RPMI8226 (cell line): ENCODE measurements at regions not wholly inside any gene's neighbourhood (a gene's known extent, or its start where the extent isn't known, plus 50 kb on each side); places are given as distances from the start of the nearest gene placed in this dataset.
"Not testable (repeated sequence)": the region's sequence is repeated elsewhere in the genome, so short reads cannot be mapped to it uniquely, and the experiment has no call there.

Experiments used
- DNase-seq: peaks from one replicate; pipeline ENCODE4 v3.0.0-alpha.2; 2015

DNA sequence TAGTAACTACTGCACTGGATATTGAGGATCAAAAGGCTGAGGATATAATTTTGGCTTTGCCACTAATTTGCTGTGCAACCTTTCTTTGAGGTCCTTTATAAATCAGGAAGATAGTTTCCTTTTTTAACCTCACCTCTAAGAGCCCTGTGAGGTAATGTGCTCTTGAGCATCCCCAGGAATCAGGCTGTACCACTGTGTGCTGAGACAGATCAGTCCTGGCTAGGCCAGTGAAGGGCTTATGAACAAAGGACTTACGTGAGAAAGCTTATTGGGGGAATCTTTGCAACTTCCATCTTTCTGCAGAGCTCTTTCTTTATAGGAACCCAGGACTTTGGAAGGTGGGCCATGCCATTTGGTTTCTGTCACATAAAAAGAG lies 188.9 kb downstream of the SIPA1L2 start:
- DNase-seq, result no peak

DNA sequence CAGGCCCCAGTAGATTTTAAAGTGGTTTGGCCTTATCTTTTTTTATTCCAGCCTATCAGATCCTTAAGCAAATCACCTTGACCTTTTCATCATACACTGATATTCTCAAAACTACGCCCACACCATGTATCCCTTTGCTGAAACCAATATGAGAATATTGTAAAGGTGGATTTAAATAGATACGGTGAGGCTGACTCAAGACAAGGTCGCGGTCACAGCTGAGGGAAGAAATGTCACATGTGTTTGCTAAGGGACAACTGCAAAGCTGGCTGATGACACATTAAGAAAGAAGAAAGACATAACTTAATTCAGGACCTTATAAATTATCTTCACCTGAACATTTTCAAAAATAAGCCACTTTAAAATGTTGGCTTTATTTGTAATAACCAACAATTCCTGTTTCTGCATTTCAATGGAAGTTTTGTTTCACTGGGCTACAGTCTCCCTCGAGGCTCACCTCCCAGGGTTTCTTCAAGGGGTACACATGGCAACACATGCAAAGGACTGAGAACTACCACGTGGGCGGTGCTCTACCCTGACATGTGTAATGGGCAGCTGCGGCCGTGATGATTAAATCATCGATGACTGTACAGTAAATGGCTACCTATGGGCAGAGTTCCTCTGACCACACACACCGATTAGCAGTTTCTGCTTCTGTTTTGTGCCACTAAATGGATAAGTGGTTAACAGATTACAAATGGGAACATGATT lies 189.5 kb downstream of the SIPA1L2 start:
- no peak for DNase-seq

DNA sequence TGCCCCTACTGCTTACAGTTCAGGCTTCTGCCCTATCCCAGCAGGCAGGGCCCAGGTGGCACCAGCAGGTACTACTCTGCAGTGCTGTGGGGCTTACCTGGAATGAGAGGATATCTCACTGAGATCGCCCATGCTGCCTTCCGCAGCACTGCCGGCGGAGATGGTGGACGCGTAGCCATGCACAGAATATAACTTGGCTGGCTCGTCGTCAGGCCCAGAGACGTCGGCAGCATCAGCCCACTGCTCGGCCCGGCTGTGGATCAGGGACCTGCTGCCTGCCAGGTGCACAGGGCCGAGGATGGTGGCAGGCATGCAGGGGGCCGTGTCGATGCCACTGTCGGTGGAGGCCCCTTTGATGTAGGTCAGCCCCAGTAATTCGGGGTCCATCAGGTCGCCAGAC lies 190.9 kb downstream of the SIPA1L2 start:
- DNase-seq, result no peak

DNA sequence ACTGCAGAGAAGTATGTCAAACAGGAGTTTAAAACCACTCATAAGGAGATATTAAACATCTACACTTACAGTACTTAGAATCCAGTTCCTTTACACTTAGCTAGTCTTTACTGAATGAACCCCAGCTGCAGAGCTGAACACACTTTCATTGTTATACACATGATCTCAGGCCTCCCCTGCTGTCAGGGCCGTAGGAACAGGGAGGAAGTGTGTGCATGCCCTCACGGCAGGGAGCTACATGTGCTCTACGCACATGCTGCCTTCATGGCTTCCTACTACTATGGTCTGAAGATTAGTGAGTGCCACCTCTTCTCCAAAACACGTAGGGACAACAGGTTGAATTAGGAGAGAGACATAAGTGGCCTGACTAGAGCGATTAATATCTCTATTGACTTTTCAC lies 191.5 kb downstream of the SIPA1L2 start:
- peak; percentile 59 for DNase-seq

GRCh38 chr1:232437510-232437909 lies 192.4 kb downstream of the SIPA1L2 start:
- DNase-seq, result peak; percentile 45

- DNase-seq, result no peak
Measured at GRCh38 chr1:232435729-232436128, 194.2 kb downstream of the SIPA1L2 start.

- DNase-seq, result peak; percentile 86
Measured at GRCh38 chr1:232432313-232432712, 197.6 kb downstream of the SIPA1L2 start.

DNA sequence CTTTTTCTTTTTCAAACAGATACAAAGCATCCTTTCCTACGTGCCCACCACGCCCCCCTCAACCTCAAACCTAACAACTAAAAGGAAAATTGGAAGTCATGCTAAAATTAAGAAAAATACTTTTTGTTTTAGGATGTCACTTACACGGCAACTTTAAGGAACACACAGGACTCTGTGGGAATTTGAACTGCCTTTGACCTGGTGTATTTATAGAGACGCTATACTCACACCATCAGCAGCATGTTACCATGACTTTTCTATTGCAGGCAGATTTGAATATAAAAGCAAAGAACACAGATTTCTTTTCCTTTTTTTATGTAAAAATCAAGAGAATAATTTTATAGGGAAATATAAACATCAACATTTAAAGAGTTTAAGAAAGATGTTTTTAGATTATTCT lies 198.2 kb downstream of the SIPA1L2 start:
- peak; percentile 42 for DNase-seq

DNA sequence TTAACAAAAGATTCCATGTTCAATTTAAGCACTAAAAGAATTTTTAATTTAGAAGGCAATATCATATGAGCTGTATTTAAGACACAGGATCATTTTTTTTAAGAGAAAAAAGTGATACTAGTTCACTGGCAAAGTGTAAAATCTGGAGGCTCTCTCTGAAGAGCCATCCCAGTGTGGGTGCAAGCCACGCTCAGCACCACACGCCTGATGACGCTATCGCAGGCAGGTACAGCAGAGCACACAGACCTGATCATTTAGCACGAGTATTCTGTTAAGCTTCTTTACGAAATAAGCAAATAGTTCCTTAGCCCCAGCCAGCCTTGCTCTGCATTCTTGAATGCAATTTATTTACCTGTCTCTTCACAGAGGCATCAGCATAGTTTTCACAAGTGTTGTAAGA lies 198.6 kb downstream of the SIPA1L2 start:
- DNase-seq, result no peak

GRCh38 chr1:232430467-232430866 lies 199.5 kb downstream of the SIPA1L2 start:
- DNase-seq, result no peak

DNA sequence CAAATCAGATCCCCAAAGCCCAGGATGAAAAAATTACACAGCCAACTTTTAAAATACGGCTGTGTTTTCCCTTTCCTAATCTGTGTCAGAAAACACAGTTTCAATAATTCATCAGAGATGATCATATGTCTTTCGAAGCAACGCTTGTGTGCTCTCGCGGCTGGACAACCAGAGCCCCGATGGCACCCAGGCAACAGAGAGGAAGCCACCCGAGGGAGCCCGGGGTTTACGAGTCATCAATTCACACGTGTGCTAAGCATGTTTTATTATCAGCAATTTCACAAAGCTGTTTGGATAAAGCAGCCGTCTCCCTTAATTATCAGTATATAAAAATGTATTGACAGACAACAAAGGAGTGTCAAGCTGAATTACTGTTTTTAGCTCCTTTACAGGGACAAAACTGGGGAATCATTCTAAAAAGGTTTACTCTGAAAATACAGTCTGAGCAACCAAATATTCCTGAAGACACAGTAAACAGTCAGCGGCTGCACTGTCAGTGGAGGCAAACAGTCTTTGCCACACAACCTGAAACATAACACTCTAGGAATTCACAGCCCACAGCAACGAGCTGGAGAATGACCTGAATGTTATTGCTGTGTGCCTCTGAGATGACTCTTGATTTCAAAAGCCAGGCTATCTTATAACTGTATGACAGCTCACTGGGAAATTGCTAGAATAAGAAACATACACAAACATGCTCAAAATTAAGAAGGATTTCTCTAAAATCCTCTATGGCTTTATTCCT lies 201.0 kb downstream of the SIPA1L2 start:
- DNase-seq, result no peak

DNA sequence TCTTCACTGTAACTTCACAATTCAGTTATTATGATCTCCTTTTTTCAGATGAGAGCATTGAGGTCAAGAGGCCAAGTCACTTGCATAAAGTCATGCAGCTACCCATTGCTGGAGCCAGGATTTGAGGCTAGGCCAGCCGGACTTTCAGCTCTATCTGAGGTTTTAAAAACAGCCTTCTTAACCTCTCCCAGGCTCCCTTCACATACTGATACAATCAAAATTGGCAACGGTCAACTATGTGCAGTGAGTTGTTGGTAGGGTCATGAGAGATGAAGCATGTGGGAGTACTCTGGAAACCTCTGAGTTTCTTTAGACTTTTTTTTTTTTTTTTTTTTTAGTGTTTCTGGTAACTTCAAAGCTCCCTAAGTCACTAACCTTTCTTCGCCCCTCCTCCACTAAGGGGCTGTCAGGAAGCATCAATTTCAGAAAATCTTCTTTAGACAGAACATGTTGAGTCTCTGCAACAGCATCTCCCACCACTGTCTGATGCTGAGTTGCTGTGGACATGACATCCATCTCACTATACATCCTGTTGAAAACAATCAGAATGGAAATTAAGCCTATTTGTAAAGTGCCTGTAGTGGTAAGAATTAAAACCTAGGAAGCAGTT lies 201.8 kb downstream of the SIPA1L2 start:
- no peak for DNase-seq

GRCh38 chr1:232426801-232427200 lies 203.1 kb downstream of the SIPA1L2 start:
- no peak for DNase-seq

- no peak for DNase-seq
Measured at GRCh38 chr1:232425421-232425820, 204.5 kb downstream of the SIPA1L2 start.

GRCh38 chr1:232423591-232423990 lies 206.3 kb downstream of the SIPA1L2 start:
- DNase-seq, result no peak

DNA sequence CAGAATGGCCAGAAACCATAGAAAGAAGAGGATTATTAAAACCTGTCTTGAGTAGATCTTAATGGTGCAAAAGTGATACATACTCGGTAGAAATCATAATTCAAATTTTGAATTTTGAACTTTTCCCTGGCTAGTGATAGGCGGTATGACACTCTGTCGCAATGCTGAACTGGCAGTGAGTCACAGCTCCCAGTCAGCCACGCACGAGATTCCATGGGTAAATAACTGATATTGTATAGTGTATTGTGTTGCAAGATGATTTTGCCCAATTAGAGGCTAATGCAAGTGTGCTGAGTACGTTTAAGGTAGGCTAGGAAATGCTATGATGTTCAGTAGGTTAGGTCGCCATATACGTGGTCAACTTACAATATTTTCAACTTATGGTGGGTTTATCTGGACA lies 207.0 kb downstream of the SIPA1L2 start:
- no peak for DNase-seq

DNA sequence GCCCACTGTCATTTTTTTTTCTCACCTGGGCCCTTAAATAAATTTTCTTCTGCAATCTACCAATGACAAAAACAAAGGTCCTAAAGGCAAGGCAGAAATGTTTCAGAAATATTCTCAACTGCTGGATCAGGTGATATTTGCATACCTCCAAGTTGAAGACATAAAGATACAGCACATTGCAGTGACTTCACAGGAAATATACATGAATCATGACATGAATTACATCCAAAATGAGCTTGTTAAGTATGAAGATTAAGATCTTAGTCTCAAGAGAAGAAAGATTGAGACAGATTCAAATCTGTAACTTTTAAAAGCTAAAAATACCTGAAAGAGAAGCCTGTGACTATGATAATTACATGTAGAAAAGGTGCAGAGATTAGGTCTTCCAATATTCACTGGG lies 207.8 kb downstream of the SIPA1L2 start:
- DNase-seq, result no peak

- DNase-seq, result peak; percentile 91
Measured at GRCh38 chr1:232421143-232421796, 208.7 kb downstream of the SIPA1L2 start.

DNA sequence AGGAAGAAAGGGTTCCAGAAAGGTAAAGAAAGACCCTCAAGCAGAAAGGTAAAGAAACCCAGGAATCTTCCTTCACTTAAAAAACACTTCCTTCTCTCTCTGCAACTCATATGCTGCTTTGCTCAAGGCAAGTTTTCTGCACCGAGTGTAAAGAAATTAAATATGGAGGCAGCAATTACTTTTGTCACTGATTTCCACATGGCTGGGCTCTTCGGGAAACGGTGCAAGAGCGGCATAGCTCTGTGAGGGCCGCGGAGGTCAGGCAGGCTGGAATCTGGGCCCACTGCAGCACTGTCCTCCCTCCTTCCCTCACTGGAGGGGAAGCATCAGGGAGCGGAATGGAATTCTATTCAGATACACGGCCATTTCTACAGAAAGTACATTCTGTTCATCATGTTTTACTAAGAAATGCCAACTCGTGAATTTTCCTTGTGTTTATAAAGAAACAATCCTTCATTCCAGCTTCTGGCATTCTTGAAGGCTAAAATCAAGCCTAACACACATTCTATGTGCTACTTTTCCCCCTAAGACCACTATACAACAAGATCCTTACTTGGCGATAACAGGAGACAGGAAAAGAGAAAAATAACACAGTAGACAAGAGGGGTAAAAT lies 212.2 kb downstream of the SIPA1L2 start:
- DNase-seq, result no peak

- no peak for DNase-seq
Measured at GRCh38 chr1:232416026-232416568, 213.8 kb downstream of the SIPA1L2 start.

DNA sequence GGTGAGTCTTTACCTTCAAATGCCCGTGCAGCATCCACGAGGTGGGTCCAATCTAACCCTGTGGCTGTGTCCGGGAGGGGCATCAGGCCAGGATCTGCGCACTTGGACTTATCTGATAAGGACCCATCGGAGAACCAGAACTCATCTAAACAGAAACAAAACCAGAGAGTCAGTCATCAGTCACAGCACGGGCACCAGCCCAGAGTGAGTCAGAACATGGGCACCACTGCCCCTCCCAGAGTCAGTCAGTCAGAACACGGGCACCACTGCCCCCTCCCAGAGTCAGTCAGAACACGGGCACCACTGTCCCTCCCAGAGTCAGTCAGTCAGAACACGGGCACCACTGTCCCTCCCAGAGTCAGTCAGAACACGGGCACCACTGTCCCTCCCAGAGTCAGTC lies 214.5 kb downstream of the SIPA1L2 start:
- not testable (repeated sequence) for DNase-seq

GRCh38 chr1:232414100-232414499 lies 215.8 kb downstream of the SIPA1L2 start:
- no peak for DNase-seq

- no peak for DNase-seq
Measured at GRCh38 chr1:232413674-232414073, 216.3 kb downstream of the SIPA1L2 start.
